GM18505 (cell line): ENCODE measurements at regions not wholly inside any gene's neighbourhood (a gene's known extent, or its start where the extent isn't known, plus 50 kb on each side); places are given as distances from the start of the nearest gene placed in this dataset.

Source experiments
- ATAC-seq: cut with Tn5 transposase; IDR thresholded peaks from one replicate; pipeline ENCODE4 v1.9.1; 2021; ENCODE audit not compliant: unreplicated experiment
- POLR2A ChIP-seq: IDR thresholded peaks from 4 replicates; pipeline ENCODE4 v1.6.1; 2011; ENCODE audit warnings: borderline replicate concordance; ENCODE audit not compliant: insufficient read depth, insufficient read length; ENCODE audit errors: extremely low read depth

- no peak for TF ChIP-seq POLR2A
- no peak for ATAC-seq
These were observed 421.0 kb downstream of the ZNF521 start for GRCh38 chr18:24930971-24931370.

- ATAC-seq: no peak
These were observed 418.6 kb downstream of the ZNF521 start for GRCh38 chr18:24933345-24933744.

DNA sequence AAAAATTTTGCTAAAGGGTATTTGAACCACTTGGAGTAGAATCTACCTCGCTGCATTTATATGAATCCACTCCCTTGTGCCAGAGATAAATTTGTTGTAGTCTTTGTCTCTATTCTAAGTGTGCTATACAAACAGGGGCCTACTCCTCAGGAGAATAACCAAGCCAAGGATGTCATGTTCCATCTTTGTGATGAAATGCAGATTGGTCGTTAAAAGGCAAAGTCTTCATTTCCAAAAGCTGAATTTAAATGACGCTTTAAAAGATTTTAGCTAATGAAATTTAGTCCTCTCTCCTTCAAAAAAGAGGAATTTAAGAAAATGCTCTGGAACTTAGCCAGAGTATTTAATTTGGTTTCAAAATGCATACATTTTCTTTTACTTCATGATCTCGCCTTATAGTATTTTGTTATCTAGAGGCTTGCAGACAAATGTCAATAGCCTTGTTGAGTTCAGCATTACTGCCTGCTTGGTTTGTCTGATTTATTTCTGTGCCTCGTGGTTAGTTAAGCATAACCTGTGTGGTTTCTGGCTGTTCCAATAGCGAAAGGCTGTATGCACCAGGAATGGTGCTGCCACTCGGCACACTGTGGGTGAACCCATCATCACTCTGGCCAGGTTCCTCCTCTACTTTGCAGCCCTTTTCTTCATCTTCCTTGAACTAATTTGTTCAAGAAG, 417.6 kb downstream of the ZNF521 start:
- no peak for TF ChIP-seq POLR2A

More at GRCh38 chr18:24933345-24933744, 418.6 kb downstream of the ZNF521 start:
- no peak for TF ChIP-seq POLR2A

GRCh38 chr18:24935008-24935407, 417.0 kb downstream of the ZNF521 start:
- ATAC-seq: no peak
- no peak for TF ChIP-seq POLR2A

More for the DNA sequence above, 417.6 kb downstream of the ZNF521 start:
- ATAC-seq: no peak

DNA sequence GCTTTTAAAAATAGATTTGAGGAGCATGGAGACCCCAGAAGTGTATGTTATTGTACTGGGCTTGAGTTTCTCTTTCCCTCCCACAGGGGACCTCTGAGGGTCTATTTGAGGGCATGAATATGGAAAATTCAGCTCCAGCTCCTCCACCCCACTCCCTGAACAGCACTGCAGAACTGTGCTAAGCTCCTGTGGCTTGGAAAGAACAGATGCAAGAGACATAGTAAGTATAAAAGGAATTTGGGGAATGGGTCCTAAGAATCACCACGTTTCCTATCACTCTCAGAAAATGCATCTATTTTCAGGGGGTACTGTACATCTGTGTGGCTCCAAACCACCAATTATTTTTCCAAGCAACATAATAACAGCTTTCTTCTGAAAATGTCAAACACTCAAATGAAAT, 416.1 kb downstream of the ZNF521 start:
- TF ChIP-seq POLR2A: no peak
- ATAC-seq: no peak

DNA sequence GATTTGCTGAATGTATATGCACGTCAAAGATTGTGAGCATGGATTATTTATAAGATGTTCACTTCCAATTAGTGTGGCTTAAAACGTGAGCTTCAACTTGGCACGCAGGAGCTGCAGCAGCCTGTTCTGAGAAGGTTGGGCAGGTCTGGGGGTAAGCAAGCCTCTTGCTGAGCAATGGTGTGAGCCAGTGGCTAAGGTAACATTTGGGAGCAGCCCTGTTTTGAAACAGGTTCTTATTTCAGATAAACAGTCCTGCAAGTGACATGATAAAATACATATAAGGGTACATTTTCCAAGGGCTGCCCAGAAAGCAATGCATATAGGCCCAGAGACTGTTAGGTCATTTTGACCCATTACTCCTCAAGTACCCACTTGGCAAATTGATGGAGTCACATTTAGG, 415.3 kb downstream of the ZNF521 start:
- no peak for ATAC-seq
- no peak for TF ChIP-seq POLR2A

DNA sequence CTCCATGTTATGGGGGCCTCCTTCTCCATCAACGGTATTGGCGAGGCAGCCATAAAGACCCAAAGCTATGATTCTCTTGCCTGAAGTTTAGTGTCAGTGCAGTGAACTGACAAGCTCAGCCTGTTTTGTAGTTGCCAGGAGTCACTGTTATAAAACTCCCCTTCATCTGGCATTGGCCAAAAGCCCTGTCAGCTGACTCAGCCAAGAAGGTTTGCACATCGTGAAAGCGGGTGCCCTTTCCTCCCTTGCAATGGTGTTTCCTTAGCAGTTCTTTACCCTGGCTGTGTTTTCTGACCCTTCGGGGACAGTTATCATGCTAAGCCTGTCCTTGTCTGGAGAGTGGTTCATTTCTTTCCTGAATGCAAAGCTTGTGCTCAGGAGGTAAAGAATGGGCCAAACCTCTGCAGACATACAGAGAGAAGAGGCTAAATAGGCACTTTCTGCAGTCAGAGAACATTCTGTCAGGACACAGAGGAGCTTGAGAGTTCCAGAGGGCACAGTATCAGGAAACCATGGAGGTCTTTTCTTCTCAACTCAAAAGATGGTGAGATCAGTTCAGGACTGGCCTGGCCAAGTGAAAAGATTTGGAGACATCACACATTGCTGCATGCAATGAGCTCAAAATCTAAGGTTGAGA, 414.2 kb downstream of the ZNF521 start:
- ATAC-seq: no peak

GRCh38 chr18:24940416-24940815, 411.6 kb downstream of the ZNF521 start:
- no peak for TF ChIP-seq POLR2A

More for the DNA sequence above, 414.2 kb downstream of the ZNF521 start:
- TF ChIP-seq POLR2A: no peak

GRCh38 chr18:24941174-24941951, 410.6 kb downstream of the ZNF521 start:
- no peak for ATAC-seq
- TF ChIP-seq POLR2A: no peak

More at GRCh38 chr18:24940416-24940815, 411.6 kb downstream of the ZNF521 start:
- no peak for ATAC-seq

- TF ChIP-seq POLR2A: no peak
- no peak for ATAC-seq
These were observed 409.8 kb downstream of the ZNF521 start for GRCh38 chr18:24942144-24942543.

DNA sequence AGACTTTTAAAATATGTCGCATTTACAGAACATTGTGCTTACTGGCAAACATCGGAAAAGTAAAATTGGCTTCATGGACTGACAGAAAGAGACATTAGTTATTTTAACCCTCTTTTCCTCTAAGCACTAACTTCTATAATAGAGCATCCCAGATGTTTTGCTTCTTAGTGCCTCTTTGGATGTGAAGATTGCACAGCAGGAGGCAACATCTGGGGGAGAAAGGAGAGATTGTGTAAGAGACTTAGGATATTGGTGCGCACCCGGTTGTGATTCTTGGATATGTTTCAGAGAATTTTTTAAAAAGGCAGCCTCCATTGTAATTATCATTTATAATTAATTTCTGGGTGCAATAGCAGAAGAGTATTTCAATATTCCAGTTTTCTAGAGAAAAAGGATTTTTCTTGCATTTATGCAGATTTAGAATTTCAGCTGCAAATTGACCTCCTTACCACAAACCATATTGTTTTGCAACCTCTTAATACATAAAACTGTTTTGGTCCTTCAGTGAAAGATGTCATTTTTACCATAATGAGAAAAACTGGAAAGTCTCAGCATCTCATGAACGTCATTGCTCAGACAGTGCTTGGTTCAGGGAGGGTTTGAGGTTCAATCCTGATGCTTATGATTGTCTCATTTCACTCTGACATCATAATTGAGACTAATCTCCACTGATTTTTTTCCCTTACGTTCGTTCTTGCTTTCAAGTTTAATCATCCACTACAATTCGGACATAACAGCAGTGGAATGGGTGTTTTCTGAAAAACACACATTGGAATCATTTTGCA, 404.3 kb downstream of the ZNF521 start:
- no peak for ATAC-seq
- TF ChIP-seq POLR2A: no peak

- no peak for TF ChIP-seq POLR2A
- no peak for ATAC-seq
These were observed 402.1 kb downstream of the ZNF521 start for GRCh38 chr18:24949908-24950307.

GRCh38 chr18:24954341-24954740, 397.6 kb downstream of the ZNF521 start:
- no peak for ATAC-seq
- no peak for TF ChIP-seq POLR2A
